HG02973 (cell line): ENCODE measurements at regions not wholly inside any gene's neighbourhood (a gene's known extent, or its start where the extent isn't known, plus 50 kb on each side); places are given as distances from the start of the nearest gene placed in this dataset.

Experiments used
- ATAC-seq: cut with Tn5 transposase; IDR thresholded peaks from one replicate; pipeline ENCODE4 v1.9.1; 2021; ENCODE audit warnings: moderate library complexity; ENCODE audit not compliant: unreplicated experiment

- no peak for ATAC-seq
Observed at GRCh38 chr16:64144617-64145016, 977.2 kb downstream of the CDH11 start.

GRCh38 chr16:64138621-64139020, 983.2 kb downstream of the CDH11 start:
- ATAC-seq = no peak

DNA sequence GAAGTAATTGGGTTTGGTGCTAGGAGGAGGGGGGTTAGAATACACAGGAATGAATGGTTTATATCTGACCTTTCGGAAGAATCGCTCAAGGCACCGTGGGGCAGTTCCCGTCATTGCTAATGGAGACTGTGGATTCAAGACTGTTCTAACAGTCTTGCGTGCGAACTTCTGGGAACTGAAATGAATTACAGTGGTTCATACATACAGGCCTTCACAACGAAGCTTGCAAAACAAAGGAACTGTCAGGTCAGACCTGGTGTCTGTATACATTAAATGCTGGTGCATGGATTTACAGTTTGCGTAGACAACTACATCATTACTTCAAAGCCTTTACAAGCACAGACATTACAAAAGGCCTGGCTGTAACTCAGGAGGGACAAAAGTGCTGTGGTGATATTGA, 983.9 kb downstream of the CDH11 start:
- no peak for ATAC-seq

DNA sequence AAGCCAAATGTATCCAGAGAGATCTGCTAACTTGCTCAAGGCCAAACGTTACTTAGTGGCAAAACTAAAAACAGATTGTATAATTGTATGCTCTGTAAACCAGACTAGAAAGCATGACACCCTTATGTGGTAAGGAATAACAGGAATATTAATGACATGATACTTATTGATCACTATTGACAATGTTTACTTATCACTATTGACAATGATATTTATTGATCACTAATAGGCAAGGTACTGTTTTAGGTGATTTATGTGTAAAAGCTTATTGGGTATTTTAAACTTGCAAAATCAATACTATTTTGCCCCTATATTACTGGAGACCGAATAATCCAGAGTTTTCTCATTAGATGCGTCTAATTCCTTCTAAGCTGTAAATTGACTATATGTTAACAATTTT, 985.1 kb downstream of the CDH11 start:
- no peak for ATAC-seq

DNA sequence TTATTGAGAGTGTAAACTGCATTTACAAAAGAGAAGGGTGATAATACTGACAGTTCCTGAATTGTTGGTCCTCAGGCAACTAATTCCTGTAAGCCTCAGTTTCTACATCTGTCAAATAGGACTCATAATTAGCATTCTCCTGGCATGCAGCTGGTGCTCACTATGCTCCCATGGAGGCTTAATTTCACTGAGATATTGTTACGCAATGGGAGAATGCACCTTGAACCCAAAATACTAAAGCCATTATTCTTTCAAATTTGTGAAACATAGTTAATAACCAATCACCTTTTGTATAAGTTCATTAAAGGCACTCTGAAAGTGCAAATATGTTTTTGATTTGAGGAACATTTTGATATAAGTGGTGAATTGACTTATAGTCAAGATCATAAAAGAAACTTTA, 985.5 kb downstream of the CDH11 start:
- no peak for ATAC-seq

DNA sequence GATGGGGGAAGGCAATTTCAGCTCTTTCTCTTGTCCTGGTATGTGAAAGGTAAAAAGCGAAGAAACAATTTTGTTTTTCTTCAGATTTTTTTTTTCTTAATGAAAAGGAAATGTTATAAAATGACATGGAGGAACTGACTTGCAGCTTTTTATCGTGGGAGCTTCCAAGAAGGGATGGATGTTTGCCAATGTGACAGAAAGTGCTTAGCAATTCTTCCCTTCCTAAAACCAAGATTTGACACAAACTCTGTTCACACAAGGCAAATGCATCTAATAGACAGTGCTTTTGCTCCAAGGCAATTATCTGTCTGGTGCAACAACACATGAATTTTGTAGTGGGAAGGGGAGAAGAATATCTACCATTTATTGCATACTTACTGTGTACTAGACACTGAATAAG, 988.5 kb downstream of the CDH11 start:
- no peak for ATAC-seq

DNA sequence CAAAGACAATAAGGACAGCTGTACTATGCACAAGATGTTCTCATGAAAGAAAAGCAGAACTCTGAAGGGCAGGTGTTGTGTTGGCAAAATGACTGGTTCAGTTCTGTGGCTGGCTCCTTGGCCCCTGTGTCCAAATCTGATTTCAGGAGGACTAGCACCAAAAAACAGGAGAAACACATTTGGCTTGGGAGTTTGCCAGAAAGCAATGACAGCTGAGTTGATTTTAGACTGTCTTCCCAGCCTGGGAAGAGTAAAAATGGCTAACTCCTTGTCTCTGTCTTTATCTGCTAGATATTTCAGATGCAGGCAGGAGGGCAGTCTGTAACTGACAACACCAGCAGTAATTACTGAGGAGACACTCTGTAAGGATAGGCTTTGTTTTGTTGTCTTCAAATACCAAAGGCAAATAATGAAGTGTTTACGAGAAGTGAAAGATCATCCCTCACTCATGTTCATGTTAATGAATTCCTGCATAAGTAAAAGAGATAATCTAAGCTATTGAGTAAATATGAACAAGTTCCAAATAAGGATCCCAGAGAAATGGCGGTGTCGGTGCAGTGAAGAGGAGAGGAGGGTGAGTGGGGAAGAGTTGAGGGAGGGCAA, 989.0 kb downstream of the CDH11 start:
- no peak for ATAC-seq

GRCh38 chr16:64132190-64132589, 989.7 kb downstream of the CDH11 start:
- no peak for ATAC-seq

DNA sequence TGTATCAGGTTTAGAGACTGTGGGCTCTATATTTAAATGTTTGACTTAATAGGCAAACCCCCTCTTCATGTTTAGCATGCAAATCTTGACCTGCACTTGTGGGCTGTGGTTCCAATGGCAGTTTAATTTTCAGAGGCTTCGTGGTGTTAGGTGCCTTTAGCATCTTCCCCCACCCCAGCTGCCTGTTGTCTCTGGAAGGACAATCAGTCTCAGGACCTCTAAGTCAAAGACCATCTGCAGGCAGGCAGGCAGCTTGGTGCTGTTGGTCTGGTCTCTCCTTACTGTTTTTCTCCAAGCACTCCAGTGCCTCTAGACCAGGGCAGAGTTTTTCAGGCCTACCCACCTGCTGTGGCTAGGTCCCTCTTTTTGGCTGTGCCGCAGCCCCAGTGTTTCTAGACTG, 990.4 kb downstream of the CDH11 start:
- ATAC-seq = no peak

- ATAC-seq = no peak
Observed at GRCh38 chr16:64130140-64130539, 991.7 kb downstream of the CDH11 start.

DNA sequence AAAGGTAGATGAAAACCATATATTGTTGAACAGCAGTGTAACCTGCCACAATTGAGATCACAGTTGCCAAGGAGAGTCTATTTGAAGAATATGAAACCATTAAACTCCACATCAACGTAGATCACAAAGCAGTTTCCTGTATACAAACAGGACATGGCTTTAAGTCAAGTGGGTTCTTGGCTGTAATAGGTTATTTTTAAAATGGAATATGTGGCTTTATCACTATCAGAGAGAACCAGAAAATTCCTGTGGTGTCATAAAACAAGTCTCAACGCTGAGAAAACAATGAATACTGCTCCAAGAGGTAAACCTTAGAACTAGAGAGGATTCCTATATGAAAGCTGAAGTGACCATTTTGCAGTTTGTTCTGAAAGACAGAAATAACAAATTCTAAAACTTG, 999.7 kb downstream of the CDH11 start:
- no peak for ATAC-seq

DNA sequence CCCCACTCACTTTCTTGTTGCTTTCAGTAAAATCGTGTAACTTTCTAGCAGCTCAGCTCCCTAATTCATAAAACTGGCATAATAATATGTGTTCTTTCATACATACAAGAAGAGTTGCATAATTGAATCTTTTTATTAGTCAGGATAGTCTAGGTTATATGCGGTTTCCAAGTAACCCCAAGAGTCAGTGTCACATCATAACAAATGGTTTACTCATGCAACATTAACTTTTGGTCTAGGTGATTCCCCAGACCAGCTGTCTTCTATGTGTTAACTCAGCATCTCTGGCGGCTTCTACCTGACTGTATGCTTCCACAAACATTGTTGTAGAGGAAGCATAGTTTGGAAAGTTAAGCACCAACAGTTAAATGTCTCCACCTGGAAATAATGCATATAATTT, 1000.4 kb downstream of the CDH11 start:
- no peak for ATAC-seq

DNA sequence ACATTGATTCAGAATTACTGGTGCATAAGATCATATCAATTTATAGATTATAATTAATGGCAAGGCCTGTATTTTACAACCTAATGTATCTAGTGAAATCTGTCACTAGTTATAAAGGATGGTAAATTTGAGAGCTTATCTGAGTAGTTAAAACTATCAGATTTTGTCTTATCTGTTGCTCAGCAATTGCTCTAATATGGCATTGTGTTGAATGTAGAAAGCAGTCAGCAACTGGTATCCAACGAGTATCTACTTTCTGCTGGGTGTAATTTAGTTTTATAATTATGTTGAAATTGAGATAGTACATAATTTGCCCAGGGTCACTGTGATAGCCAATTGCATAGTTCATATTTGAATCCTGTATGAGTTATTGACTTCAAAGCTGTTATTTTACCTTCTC, 1005.7 kb downstream of the CDH11 start:
- no peak for ATAC-seq

DNA sequence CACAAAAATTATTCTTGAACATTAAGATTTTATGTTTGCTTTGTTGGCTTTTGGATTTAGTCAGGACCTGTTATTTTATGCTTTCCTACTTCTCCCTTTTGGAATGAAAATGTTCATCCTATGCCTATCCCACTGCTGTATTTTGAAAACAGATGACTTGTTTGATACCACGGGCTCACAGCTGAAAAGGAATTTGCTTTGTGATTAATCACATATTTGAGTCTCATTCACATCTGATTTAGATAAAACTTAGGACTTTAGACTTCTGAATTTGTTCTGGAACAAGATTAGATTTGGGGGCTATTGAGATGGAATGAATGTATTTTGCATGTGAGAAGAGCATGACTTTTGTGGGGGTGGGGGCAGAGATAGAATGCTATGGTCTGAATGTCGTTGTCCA, 1012.6 kb downstream of the CDH11 start:
- no peak for ATAC-seq

DNA sequence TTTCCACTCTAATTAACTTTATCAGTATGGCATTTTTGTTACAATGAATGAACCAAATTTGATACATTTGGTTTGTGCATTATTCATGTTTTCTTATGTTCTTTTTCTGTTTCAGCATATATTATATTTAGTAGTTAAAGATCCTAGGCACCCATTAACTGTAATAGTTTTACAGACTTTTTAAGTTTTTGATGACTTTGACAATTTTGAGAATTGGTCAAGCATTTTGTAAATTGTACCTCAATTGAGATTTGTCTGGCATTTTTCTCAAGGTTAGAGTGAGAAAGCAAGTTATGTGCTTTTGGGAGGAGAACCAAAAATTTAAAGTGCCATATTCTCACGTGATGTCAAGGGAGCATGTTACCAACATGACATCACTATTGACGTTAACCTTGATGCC, 1019.2 kb downstream of the CDH11 start:
- no peak for ATAC-seq

- ATAC-seq = no peak
Observed at GRCh38 chr16:64098451-64098850, 1023.4 kb downstream of the CDH11 start.

DNA sequence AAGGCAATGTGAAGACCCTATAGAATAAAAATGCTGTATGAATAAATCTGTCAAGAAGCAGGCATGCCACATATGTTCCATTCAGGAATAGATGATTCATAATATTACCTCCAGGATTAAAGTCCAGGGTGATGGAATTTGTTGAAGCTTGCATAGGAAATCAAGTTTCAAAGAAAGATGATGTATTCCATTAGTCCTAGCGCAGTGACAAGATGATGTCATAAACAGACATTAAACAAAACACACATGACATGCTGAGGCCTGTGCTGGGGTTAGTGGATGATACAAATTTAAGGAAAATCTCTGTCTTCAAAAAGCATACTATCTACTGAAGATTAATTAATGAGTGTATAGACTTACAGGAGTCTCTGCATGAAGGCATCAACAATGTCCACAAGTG, 1025.2 kb downstream of the CDH11 start:
- no peak for ATAC-seq

- no peak for ATAC-seq
Observed at GRCh38 chr16:64094992-64095634, 1026.8 kb downstream of the CDH11 start.

GRCh38 chr16:64094181-64094965, 1027.5 kb downstream of the CDH11 start:
- no peak for ATAC-seq

GRCh38 chr16:64092271-64092670, 1029.6 kb downstream of the CDH11 start:
- no peak for ATAC-seq

- ATAC-seq = no peak
Observed at GRCh38 chr16:64090327-64090726, 1031.5 kb downstream of the CDH11 start.

GRCh38 chr16:64089697-64090096, 1032.2 kb downstream of the CDH11 start:
- no peak for ATAC-seq
